Stomach (tissue), 8 donors: ENCODE measurements at regions not wholly inside any gene's neighbourhood (a gene's known extent, or its start where the extent isn't known, plus 50 kb on each side); places are given as distances from the start of the nearest gene placed in this dataset.

Experiments used
- DNase-seq, 2 donors: peaks; one replicate each; pipeline versions ENCODE4 v3.0.0 to v3.0.0-alpha.2; 2013 to 2019
- H3K27ac ChIP-seq, 5 donors: fragments of 200-600 bp in 4 of 5; sonication (generic) in 4 of 5; one replicate each; pipeline ENCODE4 v1.5.1; 2013 to 2019; ENCODE audit warnings: mild to moderate bottlenecking in 1 of 5, moderate library complexity in 1 of 5
- H3K27me3 ChIP-seq, 3 donors: fragments of 200-600 bp; sonication (generic); one replicate each; pipeline ENCODE4 v1.5.1; 2017 to 2019; ENCODE audit warnings: mixed run types in 1 of 3
- H3K36me3 ChIP-seq, 4 donors: fragments of 200-600 bp; sonication (generic); 1 replicate in 3 of 4; 2 replicates in 1 of 4; pipeline ENCODE4 v1.5.1; 2016 to 2019
- H3K4me1 ChIP-seq, 4 donors: fragments of 200-600 bp; sonication (generic); one replicate each; pipeline ENCODE4 v1.5.1; 2016 to 2019
- H3K4me3 ChIP-seq, 4 donors: fragments of 200-600 bp; sonication (generic) in 3 of 4; one replicate each; pipeline ENCODE4 v1.5.1; 2016 to 2019; ENCODE audit warnings: mild to moderate bottlenecking in 1 of 4
- H3K9me3 ChIP-seq, 4 donors: fragments of 200-600 bp; sonication (generic); one replicate each; pipeline ENCODE4 v1.5.1; 2016 to 2019
- CTCF ChIP-seq, 7 experiments: fragments of 450-650 bp in 4 of 7; fragments of 200-600 bp in 3 of 7; sonication (generic) in 3 of 7; IDR thresholded peaks; one replicate each; pipeline ENCODE4 v1.5.1; 2016 to 2019; ENCODE audit warnings: antibody characterized with exemption in 7 of 7, control low read depth in 2 of 7, mild to moderate bottlenecking in 1 of 7
- EP300 ChIP-seq: sonication (generic); formaldehyde crosslinking; IDR thresholded peaks from one replicate; pipeline ENCODE4 v1.6.1; 2017; ENCODE audit warnings: antibody characterized with exemption
- POLR2A ChIP-seq, 4 donors: fragments of 450-650 bp; IDR thresholded peaks; one replicate each; pipeline ENCODE4 v1.6.1; 2016; ENCODE audit warnings: antibody characterized with exemption in 4 of 4, control low read depth in 2 of 4, mild to moderate bottlenecking in 1 of 4, moderate library complexity in 1 of 4
- POLR2AphosphoS5 ChIP-seq, 3 donors: sonication (generic); formaldehyde crosslinking; IDR thresholded peaks; one replicate each; pipeline ENCODE4 v1.6.1; 2016; ENCODE audit warnings: antibody characterized with exemption in 3 of 3
- WGBS, 5 donors: extraction: QIAGEN DNeasy Blood & Tissue Kit in 3 of 5; methylation state at CpG; one replicate each; pipeline versions ENCODE4 v1.1.5 to v1.1.7; 2013 to 2018; 5-methylcytosine and 5-hydroxymethylcytosine counted together
- intact Hi-C: fragments of 100-400 bp; cut with DNase I; formaldehyde crosslinking; loops from one replicate; pipeline ENCODE4 v1.15.1; 2023; ENCODE audit warnings: low total_unique reads
- donor health status: healthy with polysubstance abuse.
- donor health status: Bipolar disorder and iron deficiency.
- donor health status: healthy.

GRCh38 chr12:25387732-25388050, 137.0 kb upstream of the KRAS start:
- no peak for TF ChIP-seq CTCF (IDR thresholded peaks at IDR 0.05)
- TF ChIP-seq POLR2AphosphoS5 (IDR thresholded peaks at IDR 0.05), result no peak
- TF ChIP-seq EP300, result no peak
- TF ChIP-seq POLR2A (IDR thresholded peaks at IDR 0.05), result no peak
- H3K27ac ChIP-seq, result peak overlapping the region in 1 of 5 donors; percentile 99

DNA sequence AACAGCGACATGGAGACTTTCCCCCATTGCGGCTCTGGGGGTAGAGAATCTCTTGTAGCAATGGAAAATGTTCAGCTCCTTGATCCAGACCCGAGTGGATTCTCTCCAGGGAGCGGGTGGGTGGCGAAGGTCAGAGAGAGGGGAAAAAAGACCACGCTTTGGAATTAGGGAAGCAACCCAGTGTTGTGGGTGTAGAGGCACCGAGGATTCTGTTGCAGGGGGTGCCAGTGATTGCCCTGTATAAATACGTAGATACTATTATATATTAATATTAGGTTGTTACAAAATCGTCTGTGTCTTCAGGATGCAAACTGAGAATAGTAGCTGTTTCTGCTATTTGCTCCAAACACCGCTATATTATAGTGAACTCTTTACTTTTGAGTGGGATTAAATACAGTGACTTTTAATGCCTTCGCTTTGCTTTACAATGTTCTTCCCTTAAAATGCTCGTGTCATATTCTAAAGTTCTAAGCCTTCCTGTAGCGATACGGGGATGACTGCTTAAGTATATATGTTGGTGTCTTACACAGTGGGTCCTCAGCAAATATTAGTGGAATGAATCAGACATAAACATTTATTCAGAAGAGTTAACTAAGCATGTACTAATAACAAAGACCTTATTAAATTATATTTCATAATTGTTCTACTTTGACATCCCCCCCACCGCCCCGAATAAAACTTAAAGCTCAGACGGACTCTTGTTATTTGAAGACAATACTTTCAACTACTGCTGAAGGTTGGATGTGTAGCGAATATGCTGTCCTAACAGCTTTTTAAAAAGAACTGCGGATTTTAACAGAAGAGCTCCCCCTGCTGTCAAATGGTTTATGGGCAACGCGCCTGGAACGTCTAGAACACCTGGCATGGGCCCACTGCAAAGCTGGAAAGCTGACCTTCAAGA, 136.4 kb upstream of the KRAS start:
- H3K27me3 ChIP-seq, result no peaks in the 10 kb centered on the region
- DNase-seq, result peak; percentile 91 to 95
- peak overlapping the region; percentile 51 to 66 (median 59) for H3K4me3 ChIP-seq
- peak overlapping the region; percentile 97 to 100 (median 99) for H3K27ac ChIP-seq
- H3K4me1 ChIP-seq, result peaks cover 8 to 17% (median 15%) of the 10 kb centered on the region in 4 donors
- 2 to 5% (median 4%) methylated on average over 22 of the region's 22 CpGs for WGBS, 5 donors
- intact Hi-C loops, result no loop called here
- no peaks in the 10 kb centered on the region for H3K36me3 ChIP-seq
- H3K9me3 ChIP-seq, result no peaks in the 10 kb centered on the region
- no peak for TF ChIP-seq POLR2A (IDR thresholded peaks at IDR 0.05)
- TF ChIP-seq CTCF (IDR thresholded peaks at IDR 0.05), result peak in 5 of 7 experiments; percentile 68 to 88 (median 72)
- TF ChIP-seq POLR2AphosphoS5 (IDR thresholded peaks at IDR 0.05), result peak in 2 of 3 donors; percentile 37 to 67
- TF ChIP-seq EP300, result no peak

More at GRCh38 chr12:25387732-25388050, 137.0 kb upstream of the KRAS start:
- no peaks in the 10 kb centered on the region for H3K36me3 ChIP-seq
- no peaks in the 10 kb centered on the region for H3K9me3 ChIP-seq
- intact Hi-C loops, result no loop called here
- 71 to 87% (median 84%) methylated on average over 3 of the region's 3 CpGs for WGBS, 5 donors
- H3K4me3 ChIP-seq, result no peak overlapping the region
- DNase-seq, result no peak
- peaks cover 8 to 17% (median 15%) of the 10 kb centered on the region in 4 donors for H3K4me1 ChIP-seq
- no peaks in the 10 kb centered on the region for H3K27me3 ChIP-seq

- Histone ChIP-seq H3K4me3 (peak overlapping the region; percentile 51 to 66 (median 59)), H3K27me3 (no peaks in the 10 kb centered on the region), H3K36me3 (no peaks in the 10 kb centered on the region), H3K4me1 (peaks cover 8 to 17% (median 15%) of the 10 kb centered on the region in 4 donors), H3K27ac (peak overlapping the region; percentile 98 to 100 (median 99)), H3K9me3 (no peaks in the 10 kb centered on the region)
- DNase-seq, result no peak
- WGBS, 5 donors, result 9 to 17% (median 14%) methylated on average over 14 of the region's 14 CpGs
- peak in 1 of 3 donors; percentile 34 for TF ChIP-seq POLR2AphosphoS5 (IDR thresholded peaks at IDR 0.05)
- no peak for TF ChIP-seq EP300
- no peak for TF ChIP-seq POLR2A (IDR thresholded peaks at IDR 0.05)
- intact Hi-C loops, result loop anchor here (5.0 kb wide), 1 partner anchor 133 kb away; the partner anchor contains the start of gene KRAS
Observed at GRCh38 chr12:25384893-25385248, 134.1 kb upstream of the KRAS start.

DNA sequence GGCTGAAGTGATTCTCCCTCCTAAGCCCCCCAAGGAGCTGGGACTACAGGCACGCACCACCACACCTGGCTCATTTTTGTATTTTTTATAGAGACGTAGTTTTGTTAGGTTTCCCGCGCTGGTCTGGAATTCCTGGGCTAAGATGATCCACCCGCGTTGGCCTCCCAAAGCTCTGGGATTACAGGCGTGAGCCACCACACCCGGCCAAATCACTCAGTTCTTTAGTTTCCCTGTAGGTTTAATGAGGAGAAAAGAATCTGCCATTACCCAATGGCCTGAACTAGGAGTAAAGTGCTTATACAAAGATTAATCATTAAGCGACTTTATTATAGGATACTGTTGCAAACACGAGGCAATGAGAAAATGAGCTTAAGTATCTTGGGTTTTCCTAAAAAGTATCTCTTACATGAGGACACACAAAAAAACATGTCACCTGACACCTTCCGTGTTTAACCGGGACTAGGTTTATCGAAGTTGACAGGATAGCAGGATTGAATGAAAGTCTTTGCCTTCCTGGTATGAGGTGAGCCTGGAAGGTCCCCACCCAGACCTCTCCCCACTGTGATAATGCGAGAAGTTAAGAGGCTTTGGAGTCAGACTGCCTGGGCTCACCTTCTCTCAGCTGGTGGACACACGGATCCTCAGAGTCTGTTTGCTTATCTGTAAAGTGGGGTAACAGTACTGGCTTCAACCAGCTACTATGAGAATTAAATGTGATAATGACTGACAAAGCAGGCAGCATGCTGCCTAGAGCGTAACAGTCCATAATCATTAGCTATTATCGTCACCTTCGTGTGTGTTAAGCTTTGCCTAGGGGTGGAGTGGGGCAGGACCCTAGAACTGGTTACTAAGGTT, 133.5 kb upstream of the KRAS start:
- intact Hi-C loops, result loop anchor here (5.0 kb wide), 1 partner anchor 132 kb away; the partner anchor contains the start of gene KRAS
- peak overlapping the region; percentile 23 to 100 (median 99) for H3K27ac ChIP-seq
- peaks cover 8 to 17% (median 15%) of the 10 kb centered on the region in 4 donors for H3K4me1 ChIP-seq
- no peaks in the 10 kb centered on the region for H3K9me3 ChIP-seq
- TF ChIP-seq CTCF (IDR thresholded peaks at IDR 0.05) (no peak), POLR2A (IDR thresholded peaks at IDR 0.05) (no peak), EP300 (no peak), POLR2AphosphoS5 (IDR thresholded peaks at IDR 0.05) (no peak)
- DNase-seq, result peak in 1 of 2 donors; percentile 57
- 56 to 79% (median 69%) methylated on average over 17 to 18 of the region's 18 CpGs for WGBS, 5 donors
- no peaks in the 10 kb centered on the region for H3K27me3 ChIP-seq
- H3K4me3 ChIP-seq, result peak overlapping the region; percentile 51 to 66 (median 59)
- no peaks in the 10 kb centered on the region for H3K36me3 ChIP-seq
